NCI-H526 treated with DMSO at 0.1 percent for 48 hours (cell line): ENCODE measurements at regions not wholly inside any gene's neighbourhood (a gene's known extent, or its start where the extent isn't known, plus 50 kb on each side); places are given as distances from the start of the nearest gene placed in this dataset.

Experiments
- DNase-seq: peaks from one replicate; lab custom pipeline; 2025; lab: John Stamatoyannopoulos, UW

GRCh38 chr16:86117756-86118155 lies 218.8 kb downstream of the IRF8 start:
- no peak for DNase-seq

GRCh38 chr16:86118467-86119307 lies 219.7 kb downstream of the IRF8 start:
- DNase-seq: no peak

- DNase-seq: no peak
These were observed 221.5 kb downstream of the IRF8 start for GRCh38 chr16:86120201-86121192.

- no peak for DNase-seq
These were observed 222.5 kb downstream of the IRF8 start for GRCh38 chr16:86121374-86122010.

GRCh38 chr16:86122681-86123342 lies 223.8 kb downstream of the IRF8 start:
- DNase-seq: no peak

- DNase-seq: no peak
These were observed 225.4 kb downstream of the IRF8 start for GRCh38 chr16:86124321-86124720.

GRCh38 chr16:86126891-86127290 lies 227.9 kb downstream of the IRF8 start:
- no peak for DNase-seq

- no peak for DNase-seq
These were observed 228.4 kb downstream of the IRF8 start for GRCh38 chr16:86127366-86127765.

GRCh38 chr16:86128246-86128645 lies 229.3 kb downstream of the IRF8 start:
- no peak for DNase-seq

- no peak for DNase-seq
These were observed 230.6 kb downstream of the IRF8 start for GRCh38 chr16:86129541-86129940.

GRCh38 chr16:86133377-86133776 lies 234.4 kb downstream of the IRF8 start:
- DNase-seq: no peak

GRCh38 chr16:86133847-86134375 lies 234.9 kb downstream of the IRF8 start:
- DNase-seq: no peak

GRCh38 chr16:86134802-86135461 lies 236.0 kb downstream of the IRF8 start:
- DNase-seq: no peak

- no peak for DNase-seq
These were observed 238.4 kb downstream of the IRF8 start for GRCh38 chr16:86137359-86137758.

GRCh38 chr16:86138121-86139085 lies 239.4 kb downstream of the IRF8 start:
- DNase-seq: no peak

GRCh38 chr16:86142801-86143236 lies 243.9 kb downstream of the IRF8 start:
- DNase-seq: no peak

- DNase-seq: no peak
These were observed 244.7 kb downstream of the IRF8 start for GRCh38 chr16:86143666-86144065.

- DNase-seq: no peak
These were observed 246.7 kb downstream of the IRF8 start for GRCh38 chr16:86145669-86146068.

- no peak for DNase-seq
These were observed 251.8 kb downstream of the IRF8 start for GRCh38 chr16:86150641-86151238.
